ENCODE measurements at regions not wholly inside any gene's neighbourhood (a gene's known extent, or its start where the extent isn't known, plus 50 kb on each side); places are given as distances from the start of the nearest gene placed in this dataset.

GRCh38 chr15:39345176-39345575, 235.7 kb upstream of the THBS1 start:
- Histone ChIP-seq H3K4me3 (ENCODE audit: low read depth in 2 of 2, low read length in 1 of 2) (no peak overlapping the region), H2AFZ (ENCODE audit: low read depth) (no peak overlapping the region), H3K9me2 (no peaks in the 10 kb centered on the region), H3K4me2 (no peak overlapping the region), H3K4me1 (ENCODE audit: control insufficient read depth in 1 of 2, insufficient read depth in 2 of 2, low read depth in 1 of 2, low read length in 1 of 2) (no peaks in the 10 kb centered on the region), H3K79me2 (ENCODE audit: insufficient read depth) (no peaks in the 10 kb centered on the region), H3K27ac (ENCODE audit: low read depth in 2 of 2, low read length in 1 of 2) (no peak overlapping the region), H3K36me3 (replicated peaks in 1 of 2; ENCODE audit: control insufficient read depth in 1 of 2, insufficient read depth in 2 of 2, low read length in 1 of 2) (no peaks in the 10 kb centered on the region), H3K27me3 (ENCODE audit: insufficient read depth) (no peaks in the 10 kb centered on the region), H3K9ac (no peak overlapping the region), H3F3A (replicated peaks; ENCODE audit: insufficient read depth) (no peaks in the 10 kb centered on the region), H4K20me1 (ENCODE audit: insufficient read depth) (no peaks in the 10 kb centered on the region), H3K9me3 (peaks cover 9% of the 10 kb centered on the region; the same call in 1 of the 2 replicates)
- CTCF ChIA-PET, result no interaction called here
- TF ChIP-seq REST (IDR thresholded peaks at IDR 0.05; ENCODE audit: low read depth, low read length) (no peak), GABPA (IDR thresholded peaks at IDR 0.05; ENCODE audit: low read depth) (no peak), RXRA (IDR thresholded peaks at IDR 0.05; ENCODE audit: borderline replicate concordance, low read depth) (no peak), USF1 (IDR thresholded peaks at IDR 0.05; ENCODE audit: borderline replicate concordance, low read depth) (no peak), EZH2phosphoT487 (IDR thresholded peaks at IDR 0.05; ENCODE audit: borderline replicate concordance, low read depth) (no peak), JUND (IDR thresholded peaks at IDR 0.05) (no peak), TEAD4 (IDR thresholded peaks at IDR 0.05; ENCODE audit: borderline replicate concordance, insufficient read depth) (no peak), EP300 (IDR thresholded peaks at IDR 0.05; ENCODE audit: borderline replicate concordance in 1 of 2, low read depth in 1 of 2, low read length in 1 of 2) (no peak), FOXJ3 (CRISPR knock-in tag; IDR thresholded peaks at IDR 0.05) (no peak), SMC3 (IDR thresholded peaks at IDR 0.05; ENCODE audit: low read depth, low read length) (no peak), SIN3A (IDR thresholded peaks at IDR 0.05; ENCODE audit: borderline replicate concordance, low read depth, low read length) (no peak), FOSL2 (IDR thresholded peaks at IDR 0.05; ENCODE audit: borderline replicate concordance, low read depth) (no peak), TAF1 (IDR thresholded peaks at IDR 0.05; ENCODE audit: borderline replicate concordance, low read depth, low read length) (no peak)
- TF ChIP-seq, protein P1, sequence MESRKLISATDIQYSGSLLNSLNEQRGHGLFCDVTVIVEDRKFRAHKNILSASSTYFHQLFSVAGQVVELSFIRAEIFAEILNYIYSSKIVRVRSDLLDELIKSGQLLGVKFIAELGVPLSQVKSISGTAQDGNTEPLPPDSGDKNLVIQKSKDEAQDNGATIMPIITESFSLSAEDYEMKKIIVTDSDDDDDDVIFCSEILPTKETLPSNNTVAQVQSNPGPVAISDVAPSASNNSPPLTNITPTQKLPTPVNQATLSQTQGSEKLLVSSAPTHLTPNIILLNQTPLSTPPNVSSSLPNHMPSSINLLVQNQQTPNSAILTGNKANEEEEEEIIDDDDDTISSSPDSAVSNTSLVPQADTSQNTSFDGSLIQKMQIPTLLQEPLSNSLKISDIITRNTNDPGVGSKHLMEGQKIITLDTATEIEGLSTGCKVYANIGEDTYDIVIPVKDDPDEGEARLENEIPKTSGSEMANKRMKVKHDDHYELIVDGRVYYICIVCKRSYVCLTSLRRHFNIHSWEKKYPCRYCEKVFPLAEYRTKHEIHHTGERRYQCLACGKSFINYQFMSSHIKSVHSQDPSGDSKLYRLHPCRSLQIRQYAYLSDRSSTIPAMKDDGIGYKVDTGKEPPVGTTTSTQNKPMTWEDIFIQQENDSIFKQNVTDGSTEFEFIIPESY (IDR thresholded peaks at IDR 0.05; ENCODE audit: borderline replicate concordance, low read depth), result no peak
- TF ChIP-seq, protein P2, sequence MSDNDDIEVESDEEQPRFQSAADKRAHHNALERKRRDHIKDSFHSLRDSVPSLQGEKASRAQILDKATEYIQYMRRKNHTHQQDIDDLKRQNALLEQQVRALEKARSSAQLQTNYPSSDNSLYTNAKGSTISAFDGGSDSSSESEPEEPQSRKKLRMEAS (IDR thresholded peaks at IDR 0.05; ENCODE audit: low read depth), result no peak
- TF ChIP-seq, protein P3, sequence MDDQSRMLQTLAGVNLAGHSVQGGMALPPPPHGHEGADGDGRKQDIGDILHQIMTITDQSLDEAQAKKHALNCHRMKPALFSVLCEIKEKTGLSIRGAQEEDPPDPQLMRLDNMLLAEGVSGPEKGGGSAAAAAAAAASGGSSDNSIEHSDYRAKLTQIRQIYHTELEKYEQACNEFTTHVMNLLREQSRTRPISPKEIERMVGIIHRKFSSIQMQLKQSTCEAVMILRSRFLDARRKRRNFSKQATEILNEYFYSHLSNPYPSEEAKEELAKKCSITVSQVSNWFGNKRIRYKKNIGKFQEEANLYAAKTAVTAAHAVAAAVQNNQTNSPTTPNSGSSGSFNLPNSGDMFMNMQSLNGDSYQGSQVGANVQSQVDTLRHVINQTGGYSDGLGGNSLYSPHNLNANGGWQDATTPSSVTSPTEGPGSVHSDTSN (IDR thresholded peaks at IDR 0.05), result no peak
- DNase-seq, result no peak
- 56% methylated on average over 3 of the region's 3 CpGs for WGBS (ENCODE audit: low lambda C conversion rate)
- POLR2A ChIA-PET, result no interaction called here

Measured in SK-N-SH (cell line).